ENCODE measurements at regions not wholly inside any gene's neighbourhood (a gene's known extent, or its start where the extent isn't known, plus 50 kb on each side); places are given as distances from the start of the nearest gene placed in this dataset.

GRCh38 chr1:58997060-58997411 is 213.2 kb upstream of the JUN start:
- TF ChIP-seq YY1 (IDR thresholded peaks at IDR 0.05; ENCODE audit: insufficient read depth, insufficient read length) = no peak
- no peak for TF ChIP-seq ZNF274 (IDR thresholded peaks at IDR 0.05; ENCODE audit: low read depth, low read length)
